IPS-15b (cell line): ENCODE measurements at regions not wholly inside any gene's neighbourhood (a gene's known extent, or its start where the extent isn't known, plus 50 kb on each side); places are given as distances from the start of the nearest gene placed in this dataset.

Experiments
- H3K27me3 ChIP-seq: one replicate; pipeline ENCODE4 v1.6.1; 2013; ENCODE audit warnings: low read length; ENCODE audit not compliant: control insufficient read depth, insufficient read depth
- H3K36me3 ChIP-seq: one replicate; pipeline ENCODE4 v1.6.1; 2013; ENCODE audit warnings: low read length; ENCODE audit not compliant: control insufficient read depth, insufficient read depth
- H3K4me1 ChIP-seq: one replicate; pipeline ENCODE4 v1.6.1; 2013; ENCODE audit warnings: mild to moderate bottlenecking, low read length; ENCODE audit not compliant: control insufficient read depth, insufficient read depth
- H3K4me3 ChIP-seq: one replicate; pipeline ENCODE4 v1.5.1; 2013; ENCODE audit warnings: low read depth, low read length
- H3K9ac ChIP-seq: one replicate; pipeline ENCODE4 v1.6.1; 2013; ENCODE audit warnings: low read depth, mild to moderate bottlenecking, low read length
- H3K9me3 ChIP-seq: one replicate; pipeline ENCODE4 v1.6.1; 2013; ENCODE audit warnings: mild to moderate bottlenecking, low read length; ENCODE audit not compliant: control insufficient read depth, insufficient read depth

DNA sequence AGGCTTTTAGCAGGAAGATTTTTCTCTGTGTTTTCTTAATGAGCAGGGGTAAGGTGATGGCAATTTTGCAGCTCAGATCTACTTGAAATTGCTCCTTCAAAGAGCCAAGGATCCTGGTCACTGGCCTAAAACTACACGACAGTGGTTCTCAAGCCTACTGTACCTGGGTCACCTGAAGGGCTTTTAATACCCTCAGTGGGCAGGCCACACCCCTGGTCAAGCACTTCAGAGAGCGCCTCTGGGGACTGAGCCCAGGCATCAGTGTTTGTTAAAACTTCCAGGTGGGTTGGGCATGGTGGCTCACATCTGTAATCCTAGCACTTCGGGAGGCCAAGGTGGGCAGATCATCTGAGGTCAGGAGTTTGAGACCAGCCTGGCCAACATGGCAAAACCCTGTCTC, 158.4 kb downstream of the FAM43A start:
- no peaks in the 10 kb centered on the region for H3K36me3 ChIP-seq
- H3K9ac ChIP-seq: no peak overlapping the region
- no peak overlapping the region for H3K4me3 ChIP-seq
- H3K9me3 ChIP-seq: no peaks in the 10 kb centered on the region
- H3K4me1 ChIP-seq: no peaks in the 10 kb centered on the region
- no peaks in the 10 kb centered on the region for H3K27me3 ChIP-seq

DNA sequence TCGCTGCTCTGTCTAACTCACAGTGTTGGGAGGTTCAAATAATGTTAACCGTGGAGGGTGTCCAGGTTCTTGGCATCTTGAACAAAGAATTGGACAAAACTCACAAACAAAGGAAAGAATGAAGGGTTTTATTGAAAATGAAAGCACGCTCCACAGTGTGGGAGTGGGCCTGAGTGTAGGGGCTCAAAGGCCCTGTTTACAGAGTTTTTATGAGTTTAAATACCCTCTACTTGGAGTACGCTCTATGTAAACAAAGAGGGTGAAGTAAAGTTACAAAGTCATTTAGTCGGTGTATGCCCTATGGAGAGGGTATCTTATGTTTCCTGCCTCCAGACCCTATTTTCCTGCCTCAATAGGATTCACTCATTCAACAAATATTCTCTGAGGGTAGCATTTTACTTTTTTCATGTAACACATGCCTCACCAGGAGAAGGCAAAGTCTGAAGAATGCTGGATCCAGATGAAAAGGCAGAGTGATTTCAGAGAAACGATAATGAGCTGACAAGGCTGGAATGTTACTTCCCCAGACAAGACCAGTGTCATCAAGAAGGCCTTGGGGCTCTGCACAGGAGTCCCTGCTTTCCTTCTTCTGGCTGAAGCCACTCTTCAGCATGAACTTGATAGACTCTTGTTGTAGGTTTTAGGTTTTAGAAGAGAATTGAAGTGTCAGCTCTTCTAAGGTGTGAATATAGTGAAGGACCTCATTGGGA, 163.6 kb downstream of the FAM43A start:
- no peaks in the 10 kb centered on the region for H3K27me3 ChIP-seq
- no peak overlapping the region for H3K9ac ChIP-seq
- H3K4me3 ChIP-seq: no peak overlapping the region
- H3K9me3 ChIP-seq: no peaks in the 10 kb centered on the region
- no peaks in the 10 kb centered on the region for H3K4me1 ChIP-seq
- H3K36me3 ChIP-seq: no peaks in the 10 kb centered on the region

DNA sequence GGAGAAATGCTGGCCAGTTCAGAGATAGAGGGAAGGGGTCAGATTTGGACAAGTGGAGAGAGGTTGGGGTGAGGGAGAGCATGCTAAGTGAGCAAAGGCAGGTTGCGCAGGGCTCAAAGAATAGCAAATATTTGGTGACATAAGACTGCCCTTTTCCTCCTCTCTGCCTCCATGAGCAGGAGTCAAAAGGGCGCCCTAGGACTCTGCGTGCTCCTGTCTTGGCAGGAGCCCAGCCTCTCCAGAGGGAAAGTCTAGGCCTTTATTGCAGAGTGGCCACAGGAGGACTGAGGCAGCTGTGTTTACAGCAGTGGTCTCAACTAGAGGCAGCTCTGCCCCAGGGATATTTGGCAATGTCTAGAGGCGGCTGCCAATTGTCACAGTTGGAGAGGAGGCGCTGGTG, 165.6 kb downstream of the FAM43A start:
- H3K36me3 ChIP-seq: no peaks in the 10 kb centered on the region
- H3K27me3 ChIP-seq: no peaks in the 10 kb centered on the region
- H3K4me1 ChIP-seq: no peaks in the 10 kb centered on the region
- no peak overlapping the region for H3K9ac ChIP-seq
- H3K4me3 ChIP-seq: no peak overlapping the region
- H3K9me3 ChIP-seq: no peaks in the 10 kb centered on the region

- H3K27me3 ChIP-seq: no peaks in the 10 kb centered on the region
- H3K4me3 ChIP-seq: no peak overlapping the region
- H3K36me3 ChIP-seq: no peaks in the 10 kb centered on the region
- no peaks in the 10 kb centered on the region for H3K9me3 ChIP-seq
- no peak overlapping the region for H3K9ac ChIP-seq
- H3K4me1 ChIP-seq: no peaks in the 10 kb centered on the region
These were observed 166.3 kb downstream of the FAM43A start for GRCh38 chr3:194851941-194852340.

DNA sequence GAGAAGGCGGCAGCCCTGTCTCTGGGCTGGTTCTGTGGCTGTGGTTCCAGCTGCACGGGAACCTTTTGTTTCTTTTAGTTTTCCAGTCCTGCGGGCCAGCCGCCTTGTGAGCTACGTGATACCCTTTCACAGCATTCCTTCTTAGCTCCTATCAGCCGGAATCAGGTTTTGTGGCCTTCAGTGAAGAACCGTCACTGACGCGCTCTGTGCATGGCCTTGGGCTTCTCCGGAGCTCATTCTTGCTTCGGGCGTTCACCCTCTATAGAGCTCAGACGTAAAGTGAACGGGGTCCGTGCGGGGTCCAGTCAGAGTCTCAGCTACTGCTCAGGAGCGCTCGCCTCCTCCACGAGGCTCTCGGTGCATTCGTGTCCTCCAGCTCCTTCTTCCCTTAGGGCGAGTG, 166.7 kb downstream of the FAM43A start:
- Histone ChIP-seq H3K9me3 (no peaks in the 10 kb centered on the region), H3K9ac (no peak overlapping the region), H3K27me3 (no peaks in the 10 kb centered on the region), H3K36me3 (no peaks in the 10 kb centered on the region), H3K4me3 (no peak overlapping the region), H3K4me1 (no peaks in the 10 kb centered on the region)

GRCh38 chr3:194852831-194853508, 167.3 kb downstream of the FAM43A start:
- no peaks in the 10 kb centered on the region for H3K36me3 ChIP-seq
- no peaks in the 10 kb centered on the region for H3K4me1 ChIP-seq
- H3K9me3 ChIP-seq: no peaks in the 10 kb centered on the region
- H3K4me3 ChIP-seq: no peak overlapping the region
- no peaks in the 10 kb centered on the region for H3K27me3 ChIP-seq
- no peak overlapping the region for H3K9ac ChIP-seq

DNA sequence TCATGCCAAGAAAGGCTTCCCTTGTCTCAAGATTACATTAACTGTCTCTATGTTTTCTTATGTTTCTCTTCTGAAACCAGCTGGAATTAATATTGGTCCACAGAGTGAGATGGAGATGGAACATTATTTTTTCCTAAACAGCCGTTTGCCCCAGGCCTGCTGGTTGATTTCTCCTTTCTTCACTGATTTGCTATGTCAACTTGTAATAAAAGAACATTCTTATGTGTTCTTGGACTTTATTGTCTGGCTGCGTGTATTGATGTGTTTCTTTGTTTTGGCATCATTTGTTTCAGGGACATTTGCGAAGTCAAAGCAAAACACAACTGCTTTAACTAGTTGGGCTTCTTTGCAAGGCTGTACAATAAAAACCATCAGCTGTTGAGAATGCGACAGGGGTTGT, 168.5 kb downstream of the FAM43A start:
- no peak overlapping the region for H3K9ac ChIP-seq
- no peak overlapping the region for H3K4me3 ChIP-seq
- H3K27me3 ChIP-seq: no peaks in the 10 kb centered on the region
- H3K4me1 ChIP-seq: no peaks in the 10 kb centered on the region
- H3K36me3 ChIP-seq: no peaks in the 10 kb centered on the region
- H3K9me3 ChIP-seq: no peaks in the 10 kb centered on the region

GRCh38 chr3:194854659-194855390, 169.1 kb downstream of the FAM43A start:
- no peaks in the 10 kb centered on the region for H3K36me3 ChIP-seq
- no peaks in the 10 kb centered on the region for H3K9me3 ChIP-seq
- H3K27me3 ChIP-seq: no peaks in the 10 kb centered on the region
- no peak overlapping the region for H3K9ac ChIP-seq
- no peaks in the 10 kb centered on the region for H3K4me1 ChIP-seq
- H3K4me3 ChIP-seq: no peak overlapping the region

GRCh38 chr3:194856296-194856695, 170.6 kb downstream of the FAM43A start:
- no peaks in the 10 kb centered on the region for H3K27me3 ChIP-seq
- no peak overlapping the region for H3K4me3 ChIP-seq
- H3K9ac ChIP-seq: no peak overlapping the region
- H3K9me3 ChIP-seq: no peaks in the 10 kb centered on the region
- no peaks in the 10 kb centered on the region for H3K4me1 ChIP-seq
- no peaks in the 10 kb centered on the region for H3K36me3 ChIP-seq

GRCh38 chr3:194857469-194858113, 171.9 kb downstream of the FAM43A start:
- Histone ChIP-seq H3K4me3 (no peak overlapping the region), H3K36me3 (no peaks in the 10 kb centered on the region), H3K9ac (no peak overlapping the region), H3K4me1 (no peaks in the 10 kb centered on the region), H3K9me3 (no peaks in the 10 kb centered on the region), H3K27me3 (no peaks in the 10 kb centered on the region)

- Histone ChIP-seq H3K27me3 (no peaks in the 10 kb centered on the region), H3K9me3 (no peaks in the 10 kb centered on the region), H3K36me3 (no peaks in the 10 kb centered on the region)
These were observed 172.7 kb downstream of the FAM43A start for GRCh38 chr3:194858382-194858781.

More at GRCh38 chr3:194858382-194858781, 172.7 kb downstream of the FAM43A start:
- no peak overlapping the region for H3K4me3 ChIP-seq
- no peak overlapping the region for H3K9ac ChIP-seq
- H3K4me1 ChIP-seq: no peaks in the 10 kb centered on the region
